Erythroblast (primary cell): ENCODE measurements at regions not wholly inside any gene's neighbourhood (a gene's known extent, or its start where the extent isn't known, plus 50 kb on each side); places are given as distances from the start of the nearest gene placed in this dataset.

Experiments
- GATA1 ChIP-seq: IDR thresholded peaks from 2 replicates; pipeline ENCODE4 v1.6.1; 2011; ENCODE audit warnings: low read depth, mild to moderate bottlenecking, control low read depth, low read length, moderate library complexity
- POLR2A ChIP-seq: IDR thresholded peaks from 2 replicates; pipeline ENCODE4 v1.6.1; 2011; ENCODE audit warnings: mild to moderate bottlenecking, low read length

DNA sequence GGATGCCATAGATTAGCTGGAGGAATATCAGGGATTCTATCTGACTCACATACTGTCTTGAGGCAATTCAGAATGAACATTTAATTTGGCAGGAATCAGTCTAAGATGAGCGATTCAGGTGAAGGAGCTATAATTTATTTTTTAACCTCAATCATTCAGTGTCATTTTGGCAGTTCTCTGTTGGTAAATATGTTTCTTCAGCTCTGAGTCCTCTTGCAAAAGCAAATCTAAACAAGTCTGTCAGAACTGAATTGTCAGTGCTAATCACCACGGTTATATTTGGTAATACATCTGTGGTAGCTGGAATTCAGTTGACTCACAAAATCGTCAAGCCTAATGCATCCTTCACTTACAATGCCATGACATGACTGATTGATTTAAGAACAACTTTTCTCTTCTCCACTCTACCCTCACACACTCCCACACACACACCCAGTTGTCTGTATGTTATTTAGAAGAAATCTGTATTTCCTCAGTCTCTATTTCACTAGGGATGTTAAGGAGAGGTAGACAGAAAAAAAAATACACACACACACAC, 516.6 kb upstream of the NXPH2 start:
- TF ChIP-seq POLR2A (no peak), GATA1 (no peak)
